CD1c-positive myeloid dendritic cell (primary cell): ENCODE measurements at regions not wholly inside any gene's neighbourhood (a gene's known extent, or its start where the extent isn't known, plus 50 kb on each side); places are given as distances from the start of the nearest gene placed in this dataset.
"Not testable (repeated sequence)": the region's sequence is repeated elsewhere in the genome, so short reads cannot be mapped to it uniquely, and the experiment has no call there.

Source experiments
- DNase-seq: peaks from one replicate; pipeline ENCODE4 v3.0.0-alpha.2; 2016; ENCODE audit errors: extremely low spot score

GRCh38 chr13:80828759-80829158 lies 487.8 kb upstream of the SPRY2 start:
- no peak for DNase-seq

GRCh38 chr13:80825276-80825675 lies 484.4 kb upstream of the SPRY2 start:
- no peak for DNase-seq

GRCh38 chr13:80824229-80824628 lies 483.3 kb upstream of the SPRY2 start:
- no peak for DNase-seq

DNA sequence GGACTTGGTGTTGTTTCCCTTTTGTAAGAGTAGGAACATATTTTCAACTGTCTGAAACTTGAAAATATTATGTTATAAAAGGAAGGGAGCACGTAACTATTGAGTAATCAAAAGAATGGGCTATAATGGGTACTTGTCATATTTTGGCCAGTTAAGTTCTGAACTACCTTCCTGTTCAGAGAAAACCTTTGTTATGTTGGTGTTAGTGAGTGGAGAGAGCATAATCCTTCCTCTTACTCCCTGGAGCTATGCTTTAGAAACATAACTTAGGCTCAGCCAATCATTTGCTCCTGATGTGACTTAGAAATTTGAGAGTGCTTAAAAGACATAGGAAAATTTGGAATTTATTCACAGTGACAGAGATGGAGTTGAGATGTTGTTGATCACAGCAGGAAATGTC lies 482.5 kb upstream of the SPRY2 start:
- DNase-seq = no peak

DNA sequence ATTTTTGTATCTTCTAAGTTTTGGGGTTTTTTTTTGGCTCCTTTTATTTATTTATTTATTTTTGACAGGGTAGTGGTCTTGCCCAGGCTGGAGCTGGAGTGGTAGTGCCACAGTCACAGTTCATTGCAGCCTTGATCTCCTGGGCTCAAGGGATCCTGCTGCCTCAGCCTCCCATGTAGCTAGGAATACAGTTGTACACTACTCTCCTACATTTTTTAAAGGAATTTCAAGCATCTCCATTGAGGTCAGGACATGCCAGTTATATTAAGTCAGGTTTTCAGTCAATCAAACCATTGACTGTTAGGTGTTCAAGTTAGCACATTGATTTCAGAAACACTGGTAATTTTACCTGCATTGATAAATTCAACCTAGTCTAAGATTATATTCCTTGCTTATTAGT lies 480.5 kb upstream of the SPRY2 start:
- DNase-seq = no peak

- DNase-seq = no peak
These were observed 477.1 kb upstream of the SPRY2 start for GRCh38 chr13:80817979-80818378.

GRCh38 chr13:80814541-80814940 lies 473.6 kb upstream of the SPRY2 start:
- DNase-seq = no peak

GRCh38 chr13:80810294-80810693 lies 469.4 kb upstream of the SPRY2 start:
- DNase-seq = not testable (repeated sequence)

- DNase-seq = no peak
These were observed 462.0 kb upstream of the SPRY2 start for GRCh38 chr13:80802946-80803345.

DNA sequence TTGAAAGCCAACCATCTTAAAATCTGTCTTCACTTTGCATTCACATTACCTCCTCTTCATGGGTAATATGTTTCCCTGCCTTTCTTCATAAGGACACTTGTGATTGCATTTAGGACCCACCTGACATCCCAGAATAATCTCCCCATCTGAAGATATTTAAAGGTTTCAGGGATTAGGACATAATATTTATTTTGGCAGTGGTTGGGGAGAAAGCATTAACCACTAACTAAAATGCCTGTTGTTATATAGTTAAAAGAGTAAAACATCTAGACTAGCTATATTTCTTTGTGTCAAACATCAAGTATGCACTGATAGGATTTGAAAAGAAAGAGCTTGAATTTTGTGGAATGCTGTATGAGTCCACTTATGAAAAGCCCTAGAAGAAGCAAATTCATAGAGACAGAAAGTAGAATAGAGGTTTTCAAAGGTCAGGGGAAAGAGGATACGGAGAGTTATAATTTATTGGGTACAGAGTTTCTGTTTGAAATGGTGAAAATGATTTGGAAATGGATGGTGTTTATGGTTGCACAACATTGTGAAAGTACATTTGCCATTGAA lies 457.7 kb upstream of the SPRY2 start:
- DNase-seq = no peak

DNA sequence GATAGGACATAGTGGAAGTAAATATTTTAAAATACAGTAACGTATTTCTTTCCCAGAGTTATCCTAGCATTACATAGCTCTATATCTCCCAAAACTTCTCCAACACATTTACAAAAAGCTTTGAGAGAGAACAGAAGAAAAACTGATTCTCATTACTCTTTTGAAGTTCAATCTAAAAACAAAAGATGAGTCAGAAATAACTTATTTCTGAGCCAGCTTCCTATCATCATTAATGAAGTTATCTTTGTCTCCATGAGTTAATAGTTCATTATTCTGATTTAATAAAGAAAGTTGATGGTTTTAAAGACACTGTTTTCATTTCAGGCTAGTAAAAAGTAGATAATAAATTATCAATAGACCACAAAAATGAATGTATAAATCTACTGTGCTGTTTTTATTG lies 446.7 kb upstream of the SPRY2 start:
- no peak for DNase-seq

- no peak for DNase-seq
These were observed 443.1 kb upstream of the SPRY2 start for GRCh38 chr13:80783926-80784565.

GRCh38 chr13:80782441-80782840 lies 441.5 kb upstream of the SPRY2 start:
- no peak for DNase-seq

DNA sequence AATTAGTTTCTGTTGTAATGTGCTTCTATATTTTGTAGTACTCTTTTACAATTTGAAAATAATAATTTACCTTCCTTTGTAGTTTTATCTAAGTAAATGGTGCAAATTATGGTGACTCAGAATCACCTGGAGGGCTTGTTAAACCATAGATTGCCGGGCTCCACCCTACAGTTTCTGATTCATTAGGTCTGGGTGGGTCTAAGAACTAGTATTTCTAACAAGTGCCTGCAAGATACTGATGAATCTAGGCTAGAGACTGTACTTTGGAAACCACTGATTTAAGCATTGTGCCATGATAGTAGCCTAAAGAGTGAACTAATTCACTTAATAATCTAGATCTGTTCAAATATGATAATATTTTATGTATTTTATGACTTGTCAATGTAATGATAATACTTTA lies 437.4 kb upstream of the SPRY2 start:
- no peak for DNase-seq

DNA sequence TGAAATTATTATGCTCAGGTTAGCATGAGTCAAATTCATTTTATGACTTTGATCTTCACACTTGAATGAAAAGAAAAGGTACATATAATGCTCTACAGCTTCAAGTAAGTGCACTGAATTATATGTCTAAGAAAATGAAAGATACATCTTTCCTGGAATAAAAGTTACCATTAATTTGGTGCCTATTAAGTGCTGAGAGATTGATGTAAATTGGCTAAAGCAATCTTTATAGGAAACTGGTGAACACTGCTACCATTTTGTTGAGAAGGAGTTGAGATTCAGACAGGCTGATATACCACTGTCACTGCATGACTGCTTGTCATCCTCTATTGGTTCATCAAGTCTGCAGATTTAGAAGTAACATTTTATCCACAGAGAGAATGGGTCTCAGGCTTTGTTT lies 416.8 kb upstream of the SPRY2 start:
- no peak for DNase-seq

DNA sequence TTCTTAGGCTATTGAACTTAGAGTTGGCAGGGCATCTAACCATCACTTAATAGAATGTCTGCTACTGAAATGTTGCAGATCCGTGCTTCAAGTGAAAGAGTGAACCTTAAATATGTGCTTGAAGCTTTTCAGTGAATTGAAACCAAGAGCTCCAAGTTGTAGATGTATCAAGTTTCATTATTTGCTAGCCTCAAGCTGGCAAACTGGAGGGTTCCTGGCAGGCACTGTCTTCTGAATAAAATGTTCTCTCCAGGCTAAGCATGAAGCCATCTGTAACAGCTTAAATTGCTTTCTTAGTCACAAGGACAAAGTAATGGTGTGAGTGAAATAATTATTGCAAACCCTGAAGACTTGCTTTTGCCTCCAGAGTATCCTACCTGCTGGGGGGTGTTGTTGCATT lies 415.0 kb upstream of the SPRY2 start:
- DNase-seq = no peak

- DNase-seq = no peak
These were observed 413.5 kb upstream of the SPRY2 start for GRCh38 chr13:80754441-80754840.

DNA sequence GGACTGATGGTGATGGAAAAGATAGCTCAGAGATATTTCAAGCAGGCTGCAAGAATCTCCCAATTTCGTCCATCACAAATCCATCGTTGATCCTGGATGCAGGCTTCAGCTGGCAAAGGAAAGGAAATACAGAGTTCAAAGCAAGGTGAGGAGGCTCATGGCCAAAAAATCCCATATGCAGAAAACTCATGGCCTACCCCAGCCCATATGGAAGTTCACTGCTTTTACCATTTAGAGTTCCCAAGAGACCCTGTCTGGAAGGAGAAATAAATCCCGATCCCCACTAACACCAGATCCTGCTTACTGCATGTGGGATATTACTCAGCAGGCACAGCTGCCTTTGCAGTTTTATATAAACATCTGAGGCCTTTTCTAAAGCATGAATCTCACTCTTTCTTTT lies 412.9 kb upstream of the SPRY2 start:
- no peak for DNase-seq

- DNase-seq = no peak
These were observed 410.9 kb upstream of the SPRY2 start for GRCh38 chr13:80751854-80752253.

- no peak for DNase-seq
These were observed 403.4 kb upstream of the SPRY2 start for GRCh38 chr13:80744147-80744914.

- no peak for DNase-seq
These were observed 401.1 kb upstream of the SPRY2 start for GRCh38 chr13:80742033-80742432.

GRCh38 chr13:80740071-80740470 lies 399.1 kb upstream of the SPRY2 start:
- DNase-seq = no peak

- no peak for DNase-seq
These were observed 396.6 kb upstream of the SPRY2 start for GRCh38 chr13:80737513-80737912.
